Neuronal stem cell (in vitro differentiated cells): ENCODE measurements at regions not wholly inside any gene's neighbourhood (a gene's known extent, or its start where the extent isn't known, plus 50 kb on each side); places are given as distances from the start of the nearest gene placed in this dataset.

Experiments
- DNase-seq: peaks from one replicate; pipeline ENCODE4 v3.0.0-alpha.2; 2013; ENCODE audit warnings: low spot score
- H2AFZ ChIP-seq: one replicate; pipeline ENCODE4 v1.6.1; 2013; ENCODE audit warnings: mild to moderate bottlenecking, low read length, inconsistent platforms
- H2AK5ac ChIP-seq: 2 replicates; pipeline ENCODE4 v1.6.1; 2013; ENCODE audit warnings: low read depth, mild to moderate bottlenecking, inconsistent platforms, low read length, moderate library complexity, mixed read lengths
- H2BK120ac ChIP-seq: 2 replicates; pipeline ENCODE4 v1.6.1; 2013; ENCODE audit warnings: low read depth, mild to moderate bottlenecking, inconsistent platforms, low read length, moderate library complexity, mixed read lengths
- H2BK12ac ChIP-seq: one replicate; pipeline ENCODE4 v1.6.1; 2013; ENCODE audit warnings: low read length, inconsistent platforms
- H2BK15ac ChIP-seq: 2 replicates; pipeline ENCODE4 v1.6.1; 2013; ENCODE audit warnings: mild to moderate bottlenecking, low read length, inconsistent platforms, mixed read lengths
- H2BK5ac ChIP-seq: one replicate; pipeline ENCODE4 v1.6.1; 2013; ENCODE audit warnings: inconsistent platforms, mild to moderate bottlenecking, low read length, moderate library complexity
- H3K14ac ChIP-seq: one replicate; pipeline ENCODE4 v1.6.1; 2013; ENCODE audit warnings: low read length, inconsistent platforms
- H3K18ac ChIP-seq: 2 replicates; pipeline ENCODE4 v1.6.1; 2013; ENCODE audit warnings: low read length, inconsistent platforms
- H3K23ac ChIP-seq: 2 replicates; pipeline ENCODE4 v1.6.1; 2013; ENCODE audit warnings: low read depth, mild to moderate bottlenecking, mixed read lengths, low read length, inconsistent platforms; ENCODE audit not compliant: poor library complexity
- H3K27ac ChIP-seq: replicated peaks from 3 replicates; pipeline ENCODE4 v1.5.1; 2013; ENCODE audit warnings: low read length, inconsistent platforms
- H3K27me3 ChIP-seq, 3 experiments: 2 replicates each; pipeline ENCODE4 v1.6.1; 2013; ENCODE audit warnings: low read length in 3 of 3, mild to moderate bottlenecking in 2 of 3, inconsistent platforms in 1 of 3, low read depth in 1 of 3, mixed read lengths in 1 of 3, moderate library complexity in 1 of 3; ENCODE audit not compliant: control insufficient read depth in 3 of 3, insufficient read depth in 3 of 3
- H3K36me3 ChIP-seq, 2 donors: replicated peaks in 1 of 2; 2 replicates each; pipeline ENCODE4 v1.6.1; 2013; ENCODE audit warnings: low read length in 2 of 2; ENCODE audit not compliant: control insufficient read depth in 2 of 2, insufficient read depth in 2 of 2
- H3K4ac ChIP-seq: 2 replicates; pipeline ENCODE4 v1.6.1; 2013; ENCODE audit warnings: inconsistent platforms, mild to moderate bottlenecking, low read length, moderate library complexity
- H3K4me1 ChIP-seq, 2 donors: 1 replicate in 1 of 2; 2 replicates in 1 of 2; pipeline ENCODE4 v1.6.1; 2013; ENCODE audit warnings: low read length in 2 of 2, low read depth in 1 of 2; ENCODE audit not compliant: control insufficient read depth in 2 of 2, insufficient read depth in 1 of 2
- H3K4me2 ChIP-seq: one replicate; pipeline ENCODE4 v1.6.1; 2013; ENCODE audit warnings: mild to moderate bottlenecking, low read length, inconsistent platforms; ENCODE audit not compliant: insufficient read depth, poor library complexity, severe bottlenecking
- H3K4me3 ChIP-seq, 2 donors: 2 replicates each; pipeline ENCODE4 v1.5.1; 2013; ENCODE audit warnings: low read length in 2 of 2, mild to moderate bottlenecking in 2 of 2, inconsistent platforms in 1 of 2, moderate library complexity in 1 of 2
- H3K79me1 ChIP-seq: one replicate; pipeline ENCODE4 v1.6.1; 2013; ENCODE audit warnings: low read depth, mild to moderate bottlenecking, inconsistent platforms, low read length, moderate library complexity
- H3K9ac ChIP-seq: one replicate; pipeline ENCODE4 v1.6.1; 2013; ENCODE audit warnings: mild to moderate bottlenecking, low read depth, low read length, inconsistent platforms; ENCODE audit not compliant: poor library complexity
- H3K9me3 ChIP-seq, 2 donors: replicated peaks in 1 of 2; 2 replicates each; pipeline versions ENCODE3 to v1.6.1; 2013; ENCODE audit warnings: low read length in 2 of 2, mild to moderate bottlenecking in 2 of 2, inconsistent platforms in 1 of 2, low read depth in 1 of 2, mixed read lengths in 1 of 2, moderate library complexity in 1 of 2; ENCODE audit not compliant: control insufficient read depth in 2 of 2, insufficient read depth in 1 of 2
- H4K8ac ChIP-seq: one replicate; pipeline ENCODE4 v1.6.1; 2013; ENCODE audit warnings: low read depth, mild to moderate bottlenecking, inconsistent platforms, low read length, moderate library complexity
- H4K91ac ChIP-seq: one replicate; pipeline ENCODE4 v1.6.1; 2013; ENCODE audit warnings: low read length, low read depth, mild to moderate bottlenecking, inconsistent platforms; ENCODE audit not compliant: poor library complexity
- WGBS, 2 donors: extraction: QIAGEN DNeasy Blood & Tissue Kit; methylation state at CpG; one replicate each; pipeline ENCODE4 v1.1.7; 2013; ENCODE audit warnings: missing lambda C conversion rate in 2 of 2, mixed read lengths in 1 of 2; ENCODE audit not compliant: insufficient read length in 2 of 2, insufficient replicate concordance in 1 of 2; ENCODE audit errors: extremely low coverage in 2 of 2; 5-methylcytosine and 5-hydroxymethylcytosine counted together

GRCh38 chr3:40766396-40766795, 241.6 kb downstream of the ZNF621 start:
- H2AK5ac ChIP-seq: no peak overlapping the region
- no peak overlapping the region for H2BK5ac ChIP-seq
- no peak for DNase-seq
- H3K18ac ChIP-seq: no peak overlapping the region
- no peak overlapping the region for H3K14ac ChIP-seq
- no peak overlapping the region for H4K8ac ChIP-seq
- H3K79me1 ChIP-seq: no peaks in the 10 kb centered on the region
- no peaks in the 10 kb centered on the region for H3K36me3 ChIP-seq
- no peak overlapping the region for H4K91ac ChIP-seq
- H3K9ac ChIP-seq: no peak overlapping the region
- peaks cover 0 to 2% of the 10 kb centered on the region in 2 donors for H3K4me1 ChIP-seq
- H2AFZ ChIP-seq: no peak overlapping the region
- no peak overlapping the region for H3K23ac ChIP-seq
- no peak overlapping the region for H3K4me3 ChIP-seq
- no peaks in the 10 kb centered on the region for H3K27me3 ChIP-seq
- H2BK15ac ChIP-seq: no peak overlapping the region
- no CpG with 5 or more reads among the region's 2 CpGs for WGBS, 2 donors
- no peak overlapping the region for H3K4ac ChIP-seq
- H2BK120ac ChIP-seq: no peak overlapping the region
- H3K4me2 ChIP-seq: no peak overlapping the region
- no peak overlapping the region for H3K27ac ChIP-seq
- no peaks in the 10 kb centered on the region for H3K9me3 ChIP-seq
- H2BK12ac ChIP-seq: no peak overlapping the region

GRCh38 chr3:40768046-40768445, 243.3 kb downstream of the ZNF621 start:
- Histone ChIP-seq H3K27me3 (no peaks in the 10 kb centered on the region), H3K18ac (no peak overlapping the region), H2BK5ac (no peak overlapping the region), H3K79me1 (no peaks in the 10 kb centered on the region), H3K4me3 (no peak overlapping the region), H3K27ac (no peak overlapping the region), H2BK12ac (no peak overlapping the region), H3K9ac (no peak overlapping the region), H3K4me1 (peaks cover 0 to 2% of the 10 kb centered on the region in 2 donors), H3K9me3 (no peaks in the 10 kb centered on the region), H4K8ac (no peak overlapping the region), H3K4ac (no peak overlapping the region), H2BK15ac (no peak overlapping the region), H2AK5ac (no peak overlapping the region), H3K36me3 (no peaks in the 10 kb centered on the region), H2AFZ (no peak overlapping the region), H2BK120ac (no peak overlapping the region), H3K4me2 (no peak overlapping the region), H3K23ac (no peak overlapping the region), H3K14ac (no peak overlapping the region), H4K91ac (no peak overlapping the region)
- WGBS, 2 donors: no CpG with 5 or more reads among the region's 4 CpGs
- no peak for DNase-seq

- no peak overlapping the region for H3K4ac ChIP-seq
- H3K27me3 ChIP-seq: no peaks in the 10 kb centered on the region
- no peaks in the 10 kb centered on the region for H3K36me3 ChIP-seq
- H2BK120ac ChIP-seq: no peak overlapping the region
- no peak overlapping the region for H2BK5ac ChIP-seq
- H2AK5ac ChIP-seq: no peak overlapping the region
- no peak overlapping the region for H2BK15ac ChIP-seq
- WGBS, 2 donors: no CpG with 5 or more reads among the region's 1 CpG
- H2BK12ac ChIP-seq: no peak overlapping the region
- H3K4me2 ChIP-seq: no peak overlapping the region
- H3K27ac ChIP-seq: no peak overlapping the region
- H3K14ac ChIP-seq: no peak overlapping the region
- H3K9me3 ChIP-seq: no peaks in the 10 kb centered on the region
- no peak overlapping the region for H3K4me3 ChIP-seq
- H4K91ac ChIP-seq: no peak overlapping the region
- no peak overlapping the region for H2AFZ ChIP-seq
- H3K23ac ChIP-seq: no peak overlapping the region
- no peak overlapping the region for H4K8ac ChIP-seq
- H3K18ac ChIP-seq: no peak overlapping the region
- no peaks in the 10 kb centered on the region for H3K79me1 ChIP-seq
- DNase-seq: no peak
- no peak overlapping the region for H3K9ac ChIP-seq
- peaks cover 0 to 2% of the 10 kb centered on the region in 2 donors for H3K4me1 ChIP-seq
Observed at GRCh38 chr3:40768536-40768935, 243.8 kb downstream of the ZNF621 start.

GRCh38 chr3:40770061-40770460, 245.3 kb downstream of the ZNF621 start:
- Histone ChIP-seq H3K79me1 (no peaks in the 10 kb centered on the region), H2BK15ac (no peak overlapping the region), H2AFZ (no peak overlapping the region), H3K4me3 (no peak overlapping the region), H2BK5ac (no peak overlapping the region), H3K27ac (no peak overlapping the region), H3K4me2 (no peak overlapping the region), H3K18ac (no peak overlapping the region), H4K8ac (no peak overlapping the region), H3K27me3 (no peaks in the 10 kb centered on the region), H3K9me3 (no peaks in the 10 kb centered on the region), H4K91ac (no peak overlapping the region), H3K14ac (no peak overlapping the region), H3K23ac (no peak overlapping the region), H2AK5ac (no peak overlapping the region), H3K36me3 (no peaks in the 10 kb centered on the region), H2BK120ac (no peak overlapping the region), H3K4ac (no peak overlapping the region), H3K4me1 (peaks cover 0 to under 1% of the 10 kb centered on the region in 2 donors), H2BK12ac (no peak overlapping the region), H3K9ac (no peak overlapping the region)
- no CpG with 5 or more reads among the region's 4 CpGs for WGBS, 2 donors
- no peak for DNase-seq
